ENCODE measurements at regions not wholly inside any gene's neighbourhood (a gene's known extent, or its start where the extent isn't known, plus 50 kb on each side); places are given as distances from the start of the nearest gene placed in this dataset.
"Not testable (repeated sequence)": the region's sequence is repeated elsewhere in the genome, so short reads cannot be mapped to it uniquely, and the experiment has no call there.

- no peak for DNase-seq
These were observed 309.5 kb downstream of the NPHP4 start for GRCh38 chr1:5682626-5683225.

DNA sequence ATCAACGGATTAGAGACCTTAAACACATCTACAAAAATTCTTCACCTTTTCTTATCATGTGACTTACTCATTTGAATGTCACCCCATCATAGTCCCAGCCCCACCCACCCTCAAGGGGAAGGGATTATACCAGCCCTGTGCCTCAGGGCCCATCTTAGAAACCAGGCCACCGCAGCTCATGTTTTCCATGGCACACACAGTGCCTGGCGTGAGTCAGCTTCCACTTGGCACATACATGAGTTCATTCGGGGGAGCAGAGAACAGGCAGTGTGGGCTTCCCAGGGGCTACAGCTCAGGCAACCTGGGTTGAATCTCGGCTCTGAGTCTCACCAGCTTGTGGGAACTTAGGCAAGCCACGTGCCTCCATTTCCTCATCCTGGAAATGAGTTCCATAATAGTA is 310.6 kb downstream of the NPHP4 start:
- no peak for DNase-seq

DNA sequence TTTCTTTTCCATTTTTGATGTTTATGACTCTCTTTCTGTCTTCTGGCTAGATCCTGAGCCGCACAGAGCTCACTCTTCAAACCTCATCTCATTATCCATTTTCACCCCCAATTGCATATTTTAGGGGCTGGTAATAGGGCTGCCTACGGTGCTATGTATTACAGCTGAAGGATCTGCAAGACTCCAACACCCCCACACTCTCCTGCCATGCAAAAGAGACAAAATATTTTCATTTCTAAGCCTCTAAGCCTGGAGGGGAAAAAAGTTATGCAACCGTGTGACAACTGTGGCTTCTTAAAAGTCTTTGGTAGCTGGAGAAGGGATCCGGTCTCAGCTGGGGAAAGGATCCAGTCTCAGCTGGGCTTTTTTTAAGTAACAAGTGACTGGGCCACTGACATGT is 311.6 kb downstream of the NPHP4 start:
- DNase-seq: no peak

- DNase-seq: no peak
These were observed 313.5 kb downstream of the NPHP4 start for GRCh38 chr1:5678759-5679158.

DNA sequence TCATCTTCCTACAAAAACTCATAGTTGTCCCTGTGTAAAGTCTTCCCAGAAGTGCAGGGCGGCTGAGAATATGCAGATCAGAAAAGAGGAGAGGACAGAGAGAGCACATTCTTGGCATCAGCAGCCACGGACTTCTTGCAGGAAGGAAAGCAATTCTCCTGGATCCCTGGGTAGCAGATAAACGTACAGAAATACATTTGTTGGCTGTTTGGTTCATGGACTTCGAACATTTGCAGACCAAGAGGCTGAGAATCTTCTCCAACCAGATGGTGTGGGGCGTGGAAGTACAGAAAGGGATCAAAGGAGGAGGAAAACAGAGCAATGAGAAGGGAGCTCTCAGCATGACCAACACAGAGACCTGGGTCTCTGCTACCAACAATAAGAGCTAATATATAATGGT is 319.9 kb downstream of the NPHP4 start:
- DNase-seq: not testable (repeated sequence)

GRCh38 chr1:5670590-5671350 is 321.5 kb downstream of the NPHP4 start:
- DNase-seq: no peak

GRCh38 chr1:5667513-5668325 is 324.5 kb downstream of the NPHP4 start:
- DNase-seq: no peak

- DNase-seq: no peak
These were observed 327.0 kb downstream of the NPHP4 start for GRCh38 chr1:5664906-5665875.

DNA sequence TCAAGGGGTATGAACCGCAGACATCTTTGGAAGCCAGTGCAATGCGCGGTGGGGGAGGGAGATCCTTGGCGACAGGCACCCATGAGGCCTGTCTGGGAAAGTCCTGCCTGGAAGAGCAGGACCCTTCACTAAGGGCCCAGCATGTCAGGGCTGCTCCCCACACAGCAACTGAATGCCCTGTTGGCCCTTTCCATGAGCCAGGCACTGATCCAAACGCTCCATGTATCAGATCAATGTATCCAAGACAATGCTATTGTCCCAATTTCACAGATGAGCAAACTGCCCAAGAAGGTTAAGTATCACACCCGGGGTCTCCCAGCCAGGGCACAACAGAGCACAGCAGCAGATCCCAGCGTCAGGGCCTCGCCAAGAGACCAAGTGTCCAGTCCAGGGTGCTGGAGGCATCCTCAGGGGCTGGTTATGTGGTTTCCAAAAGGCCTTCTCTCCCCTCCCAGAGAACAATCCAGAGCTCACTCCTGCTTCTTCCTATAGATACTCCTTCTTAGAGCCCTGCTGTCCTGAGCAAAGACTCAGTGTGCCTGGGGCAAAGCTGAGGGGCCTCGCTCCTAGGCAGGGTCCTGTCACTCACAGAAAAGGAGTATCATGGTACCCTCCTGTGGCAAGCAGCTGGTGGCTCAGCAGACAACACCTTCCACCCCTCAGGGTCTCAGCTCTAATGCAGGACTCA is 328.0 kb downstream of the NPHP4 start:
- DNase-seq: no peak

DNA sequence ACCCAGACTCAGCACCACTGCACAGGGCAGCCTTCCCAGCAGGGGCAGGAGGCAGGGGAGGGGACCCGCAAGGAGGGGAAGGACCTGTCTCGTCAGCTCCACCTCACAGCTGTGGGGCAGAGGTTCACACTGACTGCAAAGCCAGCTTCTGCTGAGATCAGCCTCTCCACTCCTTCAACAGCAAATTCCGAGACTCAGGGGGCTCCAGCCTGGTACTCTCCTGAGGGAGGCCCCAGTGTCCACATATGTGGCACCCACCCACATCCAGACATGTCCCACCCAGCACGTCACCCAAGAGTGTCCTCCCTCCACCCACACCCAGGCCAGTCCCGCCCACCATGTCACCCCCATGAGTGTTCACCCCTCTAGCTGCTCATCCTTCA is 329.5 kb downstream of the NPHP4 start:
- DNase-seq: no peak

DNA sequence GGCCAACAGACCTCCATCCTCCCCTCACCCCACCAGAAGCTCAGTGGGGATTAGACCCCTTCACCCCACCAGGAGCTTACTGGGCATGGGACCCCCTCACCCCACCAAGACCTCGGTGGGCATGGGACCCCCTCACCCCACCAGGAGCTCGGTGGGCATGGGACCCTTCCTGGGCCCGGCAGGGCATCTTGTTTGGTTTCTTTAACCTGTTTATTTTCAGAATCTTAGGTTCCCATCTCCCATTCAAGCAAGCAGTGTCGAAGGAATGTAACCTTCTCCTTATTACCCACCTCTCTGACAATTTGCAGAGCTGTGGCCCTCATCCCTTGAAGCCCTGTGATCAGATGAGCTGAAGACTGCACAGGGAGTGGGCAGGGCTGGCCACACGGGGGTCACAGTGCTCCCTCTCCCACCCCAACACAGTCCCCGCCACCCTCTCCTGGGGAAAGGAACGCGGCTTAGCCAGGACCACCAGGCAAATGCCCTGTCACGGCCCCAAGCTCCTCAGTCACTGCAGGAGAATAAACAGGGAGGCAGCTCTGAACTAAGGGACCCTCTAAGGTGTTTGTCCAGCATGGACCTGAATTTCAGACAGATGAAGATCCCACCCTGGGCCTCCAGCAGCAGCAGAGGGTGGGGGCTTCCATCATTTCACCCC is 330.0 kb downstream of the NPHP4 start:
- DNase-seq: no peak

DNA sequence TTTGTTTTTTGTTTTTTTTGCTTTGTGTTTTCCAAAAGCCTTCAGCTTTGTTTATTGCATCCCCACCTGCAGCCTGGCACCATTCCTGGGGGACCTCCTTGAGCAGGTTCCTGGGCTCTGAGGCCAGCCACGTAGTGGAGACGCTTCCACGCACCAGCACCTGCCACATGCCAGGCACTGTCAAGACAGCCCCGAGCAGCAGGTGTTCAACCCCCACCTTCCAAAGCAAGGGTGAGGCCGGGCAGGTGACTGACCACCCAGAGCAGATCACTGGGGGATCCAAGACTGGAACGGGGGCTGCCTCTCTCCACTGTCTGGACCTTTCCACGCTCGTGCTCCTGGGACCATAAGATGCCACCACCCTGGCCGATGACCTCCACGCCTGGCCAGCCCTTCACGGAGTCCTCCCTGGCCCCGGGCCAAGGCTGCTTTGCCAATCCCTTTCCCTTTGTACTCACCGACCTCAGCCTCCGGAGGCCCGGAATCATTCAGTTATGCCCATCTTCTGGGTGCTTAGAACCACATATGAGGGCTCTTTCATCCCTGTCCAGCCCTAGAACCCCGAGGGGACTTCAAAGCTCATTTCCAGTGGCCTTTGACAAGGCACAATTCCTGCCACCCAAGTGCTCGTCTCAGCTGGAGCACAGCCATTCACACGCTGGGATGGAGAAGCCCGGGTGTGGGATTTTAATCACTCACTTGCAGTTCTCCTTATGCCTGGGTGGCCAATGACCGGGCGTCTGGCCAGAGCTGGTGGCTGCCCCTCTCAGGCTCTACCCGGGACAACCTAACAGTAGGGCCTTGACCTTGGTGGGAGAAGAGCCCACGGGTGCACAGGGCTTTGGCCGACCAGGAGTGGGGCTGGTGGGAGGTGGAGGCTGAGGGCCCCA is 330.8 kb downstream of the NPHP4 start:
- no peak for DNase-seq

- peak; percentile 27 for DNase-seq
These were observed 331.9 kb downstream of the NPHP4 start for GRCh38 chr1:5660141-5660935.

DNA sequence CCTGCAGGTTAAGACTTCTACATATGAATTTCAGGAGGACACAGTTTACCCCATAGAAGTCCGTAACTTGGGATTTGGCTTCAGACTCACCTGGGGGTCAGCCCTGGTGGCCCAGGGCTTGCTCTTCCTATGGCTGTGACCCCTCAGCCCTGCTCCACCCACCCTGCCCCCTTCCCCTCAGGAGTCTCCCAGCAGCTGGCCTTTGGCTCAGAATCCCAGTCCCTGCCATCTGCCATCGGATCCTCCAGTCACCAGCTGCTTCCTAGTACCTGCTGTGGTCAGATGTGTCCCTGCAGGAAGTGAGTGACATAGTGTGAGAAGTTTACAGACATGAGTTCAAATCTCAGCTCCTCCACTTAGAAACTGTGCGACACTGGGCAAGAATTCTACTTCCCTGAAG is 332.6 kb downstream of the NPHP4 start:
- no peak for DNase-seq

- no peak for DNase-seq
These were observed 333.6 kb downstream of the NPHP4 start for GRCh38 chr1:5658340-5659316.

DNA sequence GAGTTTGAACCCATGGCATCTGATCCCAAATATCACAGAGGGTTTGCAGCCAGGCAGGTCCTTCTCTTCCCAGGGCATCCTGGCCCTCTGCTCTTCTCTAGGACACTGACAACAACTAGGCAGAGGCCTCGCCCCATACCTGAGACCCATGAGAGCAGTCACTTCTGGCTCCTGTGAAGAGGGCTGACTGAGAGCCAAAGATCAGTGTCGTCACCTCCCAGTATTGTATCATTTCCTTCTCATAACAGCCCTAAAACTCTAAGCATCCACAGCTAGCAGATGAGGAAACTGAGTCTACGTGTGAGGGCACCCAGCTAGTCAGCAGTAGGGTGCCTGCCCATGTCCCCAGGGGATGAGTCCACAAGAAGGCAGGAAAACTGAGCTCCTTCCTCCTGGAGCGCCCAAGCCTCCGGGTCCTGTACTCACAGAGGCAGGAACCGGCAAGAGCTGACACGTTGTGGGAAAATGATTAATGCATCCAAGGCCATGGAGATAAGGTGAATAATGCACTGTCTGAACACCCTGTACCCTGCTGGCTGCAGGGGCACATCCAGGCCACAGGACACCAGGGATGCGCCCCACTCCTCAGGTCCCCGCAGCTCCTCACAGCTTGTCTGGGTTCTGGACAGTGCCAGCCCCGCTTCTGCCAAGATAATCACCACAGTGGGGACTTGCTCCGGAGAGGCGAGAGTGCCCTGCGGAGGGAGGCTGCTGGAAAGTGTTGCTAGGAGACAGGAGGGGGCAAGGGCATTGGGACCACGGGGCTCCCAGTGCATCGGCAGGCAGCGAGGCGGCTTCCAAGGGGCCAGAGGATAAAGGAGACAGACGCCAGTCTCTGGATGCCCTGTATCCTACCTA is 340.0 kb downstream of the NPHP4 start:
- DNase-seq: no peak

- no peak for DNase-seq
These were observed 340.8 kb downstream of the NPHP4 start for GRCh38 chr1:5651473-5651872.

All from OCI-M1 (cell line).